ENCODE measurements at regions not wholly inside any gene's neighbourhood (a gene's known extent, or its start where the extent isn't known, plus 50 kb on each side); places are given as distances from the start of the nearest gene placed in this dataset.
A peak's percentile ranks its signal among the peaks of the same experiment; 100 is the strongest.

- no peak overlapping the region for H3K4me3 Mint-ChIP-seq
- DNase-seq = no peak
- H3K27ac Mint-ChIP-seq = no peak overlapping the region
- POLR2A ChIA-PET = no interaction called here
- CTCF ChIA-PET = no interaction called here
- H3K4me1 Mint-ChIP-seq = no peaks in the 10 kb centered on the region
- no peaks in the 10 kb centered on the region for H3K27me3 Mint-ChIP-seq
- peaks cover 6% of the 10 kb centered on the region for H3K9me3 Mint-ChIP-seq
- H3K36me3 Mint-ChIP-seq (ENCODE audit: low read depth) = no peaks in the 10 kb centered on the region
These were observed 74.8 kb upstream of the ADAM23 start for GRCh38 chr2:206368484-206368883.

DNA sequence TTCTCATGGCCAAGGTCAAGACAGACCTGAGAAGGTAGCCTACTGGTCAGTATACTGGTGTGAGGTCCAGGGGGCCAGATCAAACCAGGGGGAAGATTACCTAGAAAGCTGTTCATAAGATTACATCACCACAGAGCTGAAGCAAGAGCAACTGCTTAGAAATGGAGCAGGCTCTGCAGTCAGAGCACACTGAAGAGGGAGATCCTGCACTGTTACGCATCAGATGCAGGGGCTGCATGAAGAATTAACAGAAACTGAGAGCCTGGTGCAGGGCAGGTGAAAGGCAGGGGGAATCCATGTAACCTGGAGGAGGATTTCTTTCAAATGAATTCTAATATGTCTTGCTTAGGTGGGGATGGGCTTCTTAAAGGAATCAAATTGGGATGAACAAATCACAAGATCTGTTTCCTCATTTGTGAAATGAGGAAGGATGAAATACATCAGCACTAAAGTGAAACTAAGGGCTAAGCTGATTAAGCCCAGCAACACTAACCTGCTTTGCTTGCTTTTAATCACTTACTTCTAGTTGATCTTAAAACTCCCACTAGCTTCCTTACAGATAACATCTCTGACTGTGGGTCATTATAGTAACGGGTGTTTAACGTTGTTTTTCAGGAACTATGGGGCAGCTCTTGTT lies 74.3 kb upstream of the ADAM23 start:
- no peak for DNase-seq

DNA sequence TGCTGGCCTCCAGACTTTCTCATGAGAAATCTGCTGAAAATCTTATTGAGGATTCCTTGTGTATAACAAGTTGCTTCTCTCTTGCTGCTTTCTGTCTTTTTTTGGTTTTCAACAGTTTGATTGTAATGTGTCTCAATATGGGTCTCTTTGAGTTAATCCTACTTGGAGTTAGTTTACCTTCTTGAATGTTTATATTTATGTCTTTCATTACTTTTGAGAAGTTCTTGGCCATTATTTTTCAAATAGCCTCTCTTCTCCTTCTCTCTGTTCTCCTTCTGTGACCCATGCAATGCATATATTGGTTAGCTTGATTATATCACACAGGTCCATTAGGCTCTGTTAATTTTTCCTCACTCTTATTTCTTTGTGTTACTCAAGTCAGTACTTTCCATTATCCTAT lies 67.4 kb upstream of the ADAM23 start:
- no peak overlapping the region for H3K4me3 Mint-ChIP-seq
- no peak for DNase-seq
- ChIA-PET POLR2A (no interaction called here), CTCF (no interaction called here)
- no peak overlapping the region for H3K27ac Mint-ChIP-seq
- H3K4me1 Mint-ChIP-seq = no peaks in the 10 kb centered on the region
- H3K36me3 Mint-ChIP-seq (ENCODE audit: low read depth) = no peaks in the 10 kb centered on the region
- H3K27me3 Mint-ChIP-seq = peaks cover 7% of the 10 kb centered on the region
- H3K9me3 Mint-ChIP-seq = peaks cover 13% of the 10 kb centered on the region

More for the DNA sequence above, 74.3 kb upstream of the ADAM23 start:
- Mint-ChIP-seq H3K9me3 (peaks cover 6% of the 10 kb centered on the region), H3K4me3 (no peak overlapping the region), H3K27me3 (no peaks in the 10 kb centered on the region), H3K27ac (no peak overlapping the region), H3K4me1 (no peaks in the 10 kb centered on the region), H3K36me3 (ENCODE audit: low read depth) (no peaks in the 10 kb centered on the region)
- CTCF ChIA-PET = no interaction called here
- POLR2A ChIA-PET = no interaction called here

DNA sequence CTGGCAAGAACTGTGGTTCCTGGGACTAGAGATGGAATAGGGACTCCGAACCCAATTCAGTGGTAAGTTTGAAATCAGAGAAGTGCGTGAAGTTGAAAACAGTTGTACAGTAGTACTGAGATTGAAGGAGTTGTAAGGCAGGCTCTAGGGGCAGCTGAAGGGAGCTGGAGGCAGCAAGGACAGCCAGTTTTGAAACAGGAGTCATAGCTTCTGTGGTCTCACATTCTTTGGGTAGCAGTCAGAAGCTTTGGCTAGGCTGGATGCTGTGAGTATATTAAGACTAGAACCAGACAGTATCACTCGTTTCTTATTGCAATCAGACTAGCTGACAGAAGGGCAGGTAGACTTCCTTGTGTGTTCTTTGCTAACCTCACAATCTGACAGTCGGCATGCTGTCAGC lies 64.5 kb upstream of the ADAM23 start:
- ChIA-PET CTCF (interaction anchor here (0.8 kb wide), 1 partner anchor 13 kb away, joined by 4 read pairs; no protein-coding TSS in a partner anchor), POLR2A (no interaction called here)
- no peak overlapping the region for H3K27ac Mint-ChIP-seq
- no peaks in the 10 kb centered on the region for H3K36me3 Mint-ChIP-seq (ENCODE audit: low read depth)
- H3K27me3 Mint-ChIP-seq = peaks cover 7% of the 10 kb centered on the region
- no peaks in the 10 kb centered on the region for H3K4me1 Mint-ChIP-seq
- peaks cover 9% of the 10 kb centered on the region for H3K9me3 Mint-ChIP-seq
- H3K4me3 Mint-ChIP-seq = no peak overlapping the region
- DNase-seq = no peak

- H3K27ac Mint-ChIP-seq = no peak overlapping the region
- H3K9me3 Mint-ChIP-seq = peaks cover 9% of the 10 kb centered on the region
- no peak overlapping the region for H3K4me3 Mint-ChIP-seq
- CTCF ChIA-PET = interaction anchor here (0.8 kb wide), 1 partner anchor 13 kb away, joined by 4 read pairs; no protein-coding TSS in a partner anchor
- POLR2A ChIA-PET = no interaction called here
- no peaks in the 10 kb centered on the region for H3K36me3 Mint-ChIP-seq (ENCODE audit: low read depth)
- DNase-seq = no peak
- H3K27me3 Mint-ChIP-seq = peaks cover 7% of the 10 kb centered on the region
- H3K4me1 Mint-ChIP-seq = no peaks in the 10 kb centered on the region
These were observed 64.1 kb upstream of the ADAM23 start for GRCh38 chr2:206379266-206379665.

GRCh38 chr2:206379886-206380285 lies 63.4 kb upstream of the ADAM23 start:
- Mint-ChIP-seq H3K27ac (no peak overlapping the region), H3K4me1 (no peaks in the 10 kb centered on the region), H3K4me3 (no peak overlapping the region), H3K27me3 (peaks cover 7% of the 10 kb centered on the region), H3K36me3 (ENCODE audit: low read depth) (no peaks in the 10 kb centered on the region), H3K9me3 (peaks cover 9% of the 10 kb centered on the region)
- CTCF ChIA-PET = no interaction called here
- no peak for DNase-seq
- POLR2A ChIA-PET = no interaction called here

DNA sequence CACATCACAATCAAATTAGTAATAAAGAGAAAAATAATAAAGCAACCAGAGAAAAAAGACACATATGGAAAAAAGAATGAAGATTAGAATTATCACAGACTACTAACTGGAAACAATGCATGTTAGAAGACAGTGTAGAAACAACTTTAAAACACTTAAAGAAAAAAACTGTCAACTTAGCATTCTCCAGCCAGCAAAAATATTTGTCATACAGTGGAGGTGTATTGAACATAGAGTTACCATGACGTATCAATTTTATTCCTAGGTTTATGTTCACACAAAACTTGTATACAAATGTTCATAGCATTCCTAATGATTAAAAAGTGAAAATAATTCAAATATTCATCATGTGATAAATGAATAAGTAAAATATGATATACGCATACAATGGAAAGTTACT lies 61.5 kb upstream of the ADAM23 start:
- Mint-ChIP-seq H3K36me3 (ENCODE audit: low read depth) (no peaks in the 10 kb centered on the region), H3K27ac (no peak overlapping the region), H3K4me3 (no peak overlapping the region), H3K4me1 (no peaks in the 10 kb centered on the region), H3K27me3 (peaks cover 2% of the 10 kb centered on the region), H3K9me3 (no peaks in the 10 kb centered on the region)
- ChIA-PET CTCF (interaction anchor here (0.6 kb wide), 1 partner anchor 377 kb away, joined by 3 read pairs; no protein-coding TSS in a partner anchor), POLR2A (no interaction called here)
- no peak for DNase-seq

GRCh38 chr2:206383669-206384068 lies 59.7 kb upstream of the ADAM23 start:
- DNase-seq = no peak
- Mint-ChIP-seq H3K9me3 (no peaks in the 10 kb centered on the region), H3K36me3 (ENCODE audit: low read depth) (no peaks in the 10 kb centered on the region), H3K4me3 (no peak overlapping the region), H3K27ac (no peak overlapping the region), H3K4me1 (no peaks in the 10 kb centered on the region), H3K27me3 (peaks cover 2% of the 10 kb centered on the region)
- POLR2A ChIA-PET = no interaction called here
- CTCF ChIA-PET = no interaction called here

- H3K27ac Mint-ChIP-seq = no peak overlapping the region
- H3K4me3 Mint-ChIP-seq = no peak overlapping the region
- H3K4me1 Mint-ChIP-seq = no peaks in the 10 kb centered on the region
- ChIA-PET POLR2A (no interaction called here), CTCF (no interaction called here)
- no peaks in the 10 kb centered on the region for H3K9me3 Mint-ChIP-seq
- DNase-seq = no peak
- no peaks in the 10 kb centered on the region for H3K36me3 Mint-ChIP-seq (ENCODE audit: low read depth)
- peaks cover 2% of the 10 kb centered on the region for H3K27me3 Mint-ChIP-seq
These were observed 55.5 kb upstream of the ADAM23 start for GRCh38 chr2:206387808-206388207.

DNA sequence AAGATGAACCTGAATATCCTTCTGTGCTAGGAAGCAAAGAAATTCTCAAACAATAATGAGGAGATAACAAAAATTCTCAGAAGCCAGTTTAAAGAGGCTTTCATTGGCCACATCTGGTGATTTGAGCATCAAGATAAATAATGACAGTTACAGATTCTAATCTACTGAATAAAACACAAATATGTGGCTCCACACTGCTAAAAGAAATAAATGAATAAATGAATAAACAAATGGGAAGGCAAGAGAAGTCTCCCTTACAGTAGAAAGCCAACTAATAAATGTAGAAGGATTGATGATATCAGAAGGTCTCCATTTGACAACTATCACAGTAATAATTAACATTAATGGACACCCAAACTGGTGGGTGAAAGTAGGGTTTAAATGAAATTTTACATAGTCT lies 54.6 kb upstream of the ADAM23 start:
- H3K9me3 Mint-ChIP-seq = no peaks in the 10 kb centered on the region
- H3K27me3 Mint-ChIP-seq = peaks cover 2% of the 10 kb centered on the region
- CTCF ChIA-PET = no interaction called here
- H3K27ac Mint-ChIP-seq = no peak overlapping the region
- DNase-seq = no peak
- H3K36me3 Mint-ChIP-seq (ENCODE audit: low read depth) = no peaks in the 10 kb centered on the region
- no peak overlapping the region for H3K4me3 Mint-ChIP-seq
- no peaks in the 10 kb centered on the region for H3K4me1 Mint-ChIP-seq
- POLR2A ChIA-PET = no interaction called here

- Mint-ChIP-seq H3K4me1 (no peaks in the 10 kb centered on the region), H3K9me3 (no peaks in the 10 kb centered on the region), H3K27ac (no peak overlapping the region), H3K27me3 (peaks cover 2% of the 10 kb centered on the region), H3K4me3 (no peak overlapping the region), H3K36me3 (ENCODE audit: low read depth) (no peaks in the 10 kb centered on the region)
- POLR2A ChIA-PET = no interaction called here
- CTCF ChIA-PET = no interaction called here
- no peak for DNase-seq
These were observed 54.2 kb upstream of the ADAM23 start for GRCh38 chr2:206389164-206389563.

GRCh38 chr2:206390181-206390580 lies 53.2 kb upstream of the ADAM23 start:
- H3K9me3 Mint-ChIP-seq = no peaks in the 10 kb centered on the region
- CTCF ChIA-PET = no interaction called here

DNA sequence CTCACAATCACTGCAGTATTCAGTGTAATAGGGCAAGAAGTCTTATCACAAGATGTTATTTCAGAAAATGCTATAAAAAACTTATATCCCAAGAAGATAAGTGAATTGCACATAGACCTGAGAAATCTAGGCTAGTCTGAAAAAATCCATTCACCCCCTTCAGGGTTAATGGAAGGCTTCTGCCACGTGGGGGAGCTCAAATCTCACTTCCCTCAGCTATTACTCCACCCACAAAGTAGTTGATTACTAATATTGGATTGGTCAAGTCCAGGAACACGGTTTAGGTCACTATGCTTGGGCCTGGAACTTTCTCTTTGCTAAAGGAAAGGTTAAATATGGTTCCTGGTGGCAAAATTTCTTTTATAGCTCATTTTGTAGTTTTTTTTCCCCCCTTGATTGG lies 51.2 kb upstream of the ADAM23 start:
- Mint-ChIP-seq H3K4me3 (no peak overlapping the region), H3K27me3 (peaks cover 2% of the 10 kb centered on the region), H3K36me3 (ENCODE audit: low read depth) (no peaks in the 10 kb centered on the region), H3K4me1 (no peaks in the 10 kb centered on the region), H3K9me3 (no peaks in the 10 kb centered on the region), H3K27ac (no peak overlapping the region)
- ChIA-PET CTCF (interaction anchor here (0.5 to 1.2 kb wide), 4 partner anchors 13 to 396 kb away, joined by 3 to 5 read pairs (median 4); no protein-coding TSS in a partner anchor), POLR2A (no interaction called here)
- DNase-seq = peak; percentile 34

More at GRCh38 chr2:206390181-206390580, 53.2 kb upstream of the ADAM23 start:
- Mint-ChIP-seq H3K4me3 (no peak overlapping the region), H3K27ac (no peak overlapping the region), H3K4me1 (no peaks in the 10 kb centered on the region), H3K36me3 (ENCODE audit: low read depth) (no peaks in the 10 kb centered on the region), H3K27me3 (peaks cover 2% of the 10 kb centered on the region)
- DNase-seq = no peak
- POLR2A ChIA-PET = no interaction called here

Measured in activated CD4-positive, alpha-beta T cell treated with anti-CD3 and anti-CD28 coated beads, Interleukin-2, amount 10 ng/mL, durations not matched to agents 7 days and 5 days (primary cell).